Keratinocyte (primary cell): ENCODE measurements at regions not wholly inside any gene's neighbourhood (a gene's known extent, or its start where the extent isn't known, plus 50 kb on each side); places are given as distances from the start of the nearest gene placed in this dataset.

Experiments
- CTCF ChIP-seq, 3 experiments: IDR thresholded peaks in 1 of 3; conservative IDR thresholded peaks in 1 of 3; optimal IDR thresholded peaks in 1 of 3; 2 replicates in 2 of 3; 3 replicates in 1 of 3; pipeline versions ENCODE3 to v1.5.1; 2011; ENCODE audit warnings: low read length in 3 of 3, mild to moderate bottlenecking in 3 of 3, moderate library complexity in 2 of 3, control low read depth in 1 of 3, inconsistent platforms in 1 of 3; ENCODE audit not compliant: insufficient read depth in 2 of 3; ENCODE audit errors: extremely low read depth in 1 of 3
- EZH2 ChIP-seq: IDR thresholded peaks from one replicate; pipeline ENCODE4 v1.6.1; 2012; ENCODE audit warnings: inconsistent platforms, mild to moderate bottlenecking, low read length, moderate library complexity

- TF ChIP-seq EZH2 (no peak), CTCF (optimal IDR thresholded peaks at IDR 0.05 in 1 of 3, IDR thresholded peaks at IDR 0.05 in 1 of 3, conservative IDR thresholded peaks at IDR 0.05 in 1 of 3; ENCODE audit: extremely low read depth in 1 of 3, insufficient read depth in 2 of 3, low read length in 3 of 3) (no peak)
Measured at GRCh38 chr5:4191041-4191440, 595.4 kb downstream of the IRX1 start.
